Osteoblast (primary cell): ENCODE measurements at regions not wholly inside any gene's neighbourhood (a gene's known extent, or its start where the extent isn't known, plus 50 kb on each side); places are given as distances from the start of the nearest gene placed in this dataset.

Experiments
- DNase-seq: peaks from one replicate; pipeline ENCODE4 v3.0.0; 2011; ENCODE audit warnings: low spot score, mixed read lengths; ENCODE audit not compliant: insufficient read length; ENCODE audit errors: missing footprints
- H2AFZ ChIP-seq: 2 replicates; pipeline ENCODE4 v1.6.0; 2011; ENCODE audit warnings: mild to moderate bottlenecking, low read length
- H3K27ac ChIP-seq: 2 replicates; pipeline ENCODE4 v1.5.1; 2011; ENCODE audit warnings: mild to moderate bottlenecking, low read depth, low read length, moderate library complexity
- H3K27me3 ChIP-seq: 2 replicates; pipeline ENCODE4 v1.6.0; 2012; ENCODE audit warnings: mild to moderate bottlenecking, control low read depth, inconsistent platforms, low read length, moderate library complexity; ENCODE audit not compliant: insufficient read depth
- H3K36me3 ChIP-seq: 2 replicates; pipeline ENCODE4 v1.5.1; 2011; ENCODE audit warnings: mild to moderate bottlenecking, low read length, control low read depth, moderate library complexity; ENCODE audit not compliant: insufficient read depth
- H3K4me1 ChIP-seq: 2 replicates; pipeline ENCODE4 v1.5.1; 2011; ENCODE audit warnings: mild to moderate bottlenecking, low read length, control low read depth, moderate library complexity; ENCODE audit not compliant: insufficient read depth
- H3K4me2 ChIP-seq: 2 replicates; pipeline ENCODE4 v1.6.0; 2011; ENCODE audit warnings: mild to moderate bottlenecking, low read length; ENCODE audit not compliant: insufficient read depth
- H3K4me3 ChIP-seq: fragments of 200-600 bp; sonication (generic); 3 replicates; pipeline ENCODE4 v1.5.1; 2012; ENCODE audit warnings: mild to moderate bottlenecking, low read length, inconsistent platforms; ENCODE audit not compliant: insufficient read depth
- H3K79me2 ChIP-seq: 2 replicates; pipeline ENCODE4 v1.6.0; 2012; ENCODE audit warnings: mild to moderate bottlenecking, low read length, control low read depth, inconsistent platforms; ENCODE audit not compliant: insufficient read depth
- H3K9me3 ChIP-seq: 2 replicates; pipeline ENCODE4 v1.5.1; 2011; ENCODE audit warnings: low read depth, low read length, control low read depth
- H4K20me1 ChIP-seq: 2 replicates; pipeline ENCODE4 v1.6.0; 2012; ENCODE audit warnings: mild to moderate bottlenecking, low read length, control low read depth; ENCODE audit not compliant: insufficient read depth
- CTCF ChIP-seq: IDR thresholded peaks from 2 replicates; pipeline ENCODE4 v1.5.1; 2011; ENCODE audit warnings: mild to moderate bottlenecking, low read depth, low read length, moderate library complexity; ENCODE audit errors: extremely low read depth

- H3K79me2 ChIP-seq: no peaks in the 10 kb centered on the region
- no peaks in the 10 kb centered on the region for H3K9me3 ChIP-seq
- no peak overlapping the region for H3K27ac ChIP-seq
- H3K4me1 ChIP-seq: no peaks in the 10 kb centered on the region
- no peak overlapping the region for H3K4me3 ChIP-seq
- no peaks in the 10 kb centered on the region for H3K27me3 ChIP-seq
- no peak overlapping the region for H2AFZ ChIP-seq
- H3K36me3 ChIP-seq: no peaks in the 10 kb centered on the region
- no peak for DNase-seq
- no peak for TF ChIP-seq CTCF
- no peak overlapping the region for H3K4me2 ChIP-seq
- H4K20me1 ChIP-seq: no peaks in the 10 kb centered on the region
Measured at GRCh38 chr4:58063404-58064160, 953.4 kb upstream of the IGFBP7 start.

- Histone ChIP-seq H3K79me2 (no peaks in the 10 kb centered on the region), H3K36me3 (no peaks in the 10 kb centered on the region), H2AFZ (no peak overlapping the region), H3K4me3 (no peak overlapping the region), H3K4me2 (no peak overlapping the region), H4K20me1 (no peaks in the 10 kb centered on the region), H3K4me1 (no peaks in the 10 kb centered on the region), H3K9me3 (no peaks in the 10 kb centered on the region), H3K27ac (no peak overlapping the region), H3K27me3 (no peaks in the 10 kb centered on the region)
- no peak for TF ChIP-seq CTCF
- no peak for DNase-seq
Measured at GRCh38 chr4:58061967-58062366, 951.8 kb upstream of the IGFBP7 start.

- no peak overlapping the region for H3K4me3 ChIP-seq
- no peaks in the 10 kb centered on the region for H3K27me3 ChIP-seq
- H3K4me2 ChIP-seq: no peak overlapping the region
- H4K20me1 ChIP-seq: no peaks in the 10 kb centered on the region
- no peaks in the 10 kb centered on the region for H3K4me1 ChIP-seq
- H2AFZ ChIP-seq: no peak overlapping the region
- H3K36me3 ChIP-seq: no peaks in the 10 kb centered on the region
- DNase-seq: no peak
- no peak overlapping the region for H3K27ac ChIP-seq
- no peak for TF ChIP-seq CTCF
- no peaks in the 10 kb centered on the region for H3K79me2 ChIP-seq
- no peaks in the 10 kb centered on the region for H3K9me3 ChIP-seq
Measured at GRCh38 chr4:58050439-58050838, 940.3 kb upstream of the IGFBP7 start.

- H4K20me1 ChIP-seq: no peaks in the 10 kb centered on the region
- H3K79me2 ChIP-seq: no peaks in the 10 kb centered on the region
- H3K4me3 ChIP-seq: no peak overlapping the region
- DNase-seq: no peak
- no peak for TF ChIP-seq CTCF
- no peaks in the 10 kb centered on the region for H3K36me3 ChIP-seq
- no peak overlapping the region for H3K27ac ChIP-seq
- H2AFZ ChIP-seq: no peak overlapping the region
- no peaks in the 10 kb centered on the region for H3K9me3 ChIP-seq
- H3K27me3 ChIP-seq: no peaks in the 10 kb centered on the region
- H3K4me2 ChIP-seq: no peak overlapping the region
- H3K4me1 ChIP-seq: no peaks in the 10 kb centered on the region
Measured at GRCh38 chr4:58048491-58048890, 938.3 kb upstream of the IGFBP7 start.
